GM23338 (cell line): ENCODE measurements at regions not wholly inside any gene's neighbourhood (a gene's known extent, or its start where the extent isn't known, plus 50 kb on each side); places are given as distances from the start of the nearest gene placed in this dataset.

ENCODE experiments used
- ATAC-seq: fragments of 200-7000 bp; cut with Tn5 transposase; 3 replicates; pipeline ENCODE4 v1.9.1; 2020
- DNase-seq: peaks from one replicate; pipeline ENCODE4 v3.0.0-alpha.2; 2015; ENCODE audit warnings: low spot score
- H2AFZ ChIP-seq: fragments of 200-600 bp; sonication (generic); 2 replicates; pipeline ENCODE4 v1.8.0; 2016; ENCODE audit warnings: antibody characterized with exemption, mild to moderate bottlenecking, moderate library complexity
- H3F3A ChIP-seq: fragments of 200-600 bp; sonication (generic); replicated peaks from 2 replicates; pipeline ENCODE4 v1.8.0; 2017; ENCODE audit warnings: antibody characterized with exemption, mixed run types, low read depth
- H3K27ac ChIP-seq: fragments of 200-600 bp; sonication (generic); 2 replicates; pipeline ENCODE4 v1.6.1; 2016; ENCODE audit warnings: low read depth
- H3K27me3 ChIP-seq: fragments of 200-600 bp; sonication (generic); 2 replicates; pipeline ENCODE4 v1.8.0; 2016; ENCODE audit warnings: mild to moderate bottlenecking, mixed run types, moderate library complexity; ENCODE audit not compliant: insufficient read depth
- H3K36me3 ChIP-seq: fragments of 200-600 bp; sonication (generic); 2 replicates; pipeline ENCODE4 v1.8.0; 2016; ENCODE audit warnings: mild to moderate bottlenecking; ENCODE audit not compliant: insufficient read depth
- H3K4me1 ChIP-seq: fragments of 200-600 bp; sonication (generic); 2 replicates; pipeline ENCODE4 v1.8.0; 2016; ENCODE audit warnings: mild to moderate bottlenecking, moderate library complexity; ENCODE audit not compliant: insufficient read depth
- H3K4me2 ChIP-seq: fragments of 200-600 bp; sonication (generic); 2 replicates; pipeline ENCODE4 v1.7.1; 2017; ENCODE audit warnings: mixed run types
- H3K4me3 ChIP-seq: fragments of 200-600 bp; sonication (generic); 2 replicates; pipeline ENCODE4 v1.6.1; 2016; ENCODE audit warnings: mixed run types
- H3K79me2 ChIP-seq: fragments of 200-600 bp; sonication (generic); replicated peaks from 2 replicates; pipeline ENCODE4 v1.8.0; 2017; ENCODE audit warnings: mild to moderate bottlenecking; ENCODE audit not compliant: insufficient read depth
- H3K9me2 ChIP-seq: fragments of 200-600 bp; sonication (generic); 2 replicates; pipeline ENCODE4 v1.8.0; 2017; ENCODE audit not compliant: insufficient read depth
- H4K20me1 ChIP-seq: fragments of 200-600 bp; sonication (generic); replicated peaks from 2 replicates; pipeline ENCODE4 v1.8.0; 2017; ENCODE audit warnings: mild to moderate bottlenecking; ENCODE audit not compliant: insufficient read depth
- H3K27ac Mint-ChIP-seq: 2 replicates; pipeline ENCODE4 v1.8.0; 2020; ENCODE audit warnings: inconsistent platforms, mild to moderate bottlenecking, moderate library complexity, mixed read lengths
- H3K27me3 Mint-ChIP-seq: 3 replicates; pipeline ENCODE4 v1.8.0; 2022; ENCODE audit warnings: low read depth, mild to moderate bottlenecking, moderate library complexity, mixed read lengths, inconsistent platforms; ENCODE audit not compliant: insufficient read depth, poor library complexity
- H3K36me3 Mint-ChIP-seq: 3 replicates; pipeline ENCODE4 v1.8.0; 2021; ENCODE audit warnings: low read depth, mild to moderate bottlenecking, inconsistent platforms, moderate library complexity, mixed read lengths
- H3K4me1 Mint-ChIP-seq: 3 replicates; pipeline ENCODE4 v1.8.0; 2020; ENCODE audit warnings: mild to moderate bottlenecking, inconsistent platforms, mixed read lengths
- H3K4me3 Mint-ChIP-seq: 3 replicates; pipeline ENCODE4 v1.8.0; 2021; ENCODE audit warnings: moderate library complexity, mild to moderate bottlenecking, inconsistent platforms, mixed read lengths
- H3K9me3 Mint-ChIP-seq: 3 replicates; pipeline ENCODE4 v1.8.0; 2020; ENCODE audit warnings: moderate library complexity, mild to moderate bottlenecking, inconsistent platforms, mixed read lengths
- CREB1 ChIP-seq: fragments of 250-450 bp; sonication (Bioruptor Pico); IDR thresholded peaks from 2 replicates; pipeline ENCODE4 v1.5.0; 2020; ENCODE audit warnings: low read depth, mild to moderate bottlenecking, moderate library complexity
- EZH2 ChIP-seq: fragments of 200-600 bp; sonication (generic); IDR thresholded peaks from one replicate; pipeline ENCODE4 v1.8.0; 2017; ENCODE audit warnings: antibody characterized with exemption, mild to moderate bottlenecking, low read depth; ENCODE audit not compliant: unreplicated experiment
- NANOG ChIP-seq: IDR thresholded peaks from 2 replicates; pipeline ENCODE4 v1.6.1; 2016; ENCODE audit warnings: antibody characterized with exemption, borderline replicate concordance
- TF ChIP-seq, protein P1 (sequence below): fragments of 250-450 bp; sonication (Bioruptor Pico); IDR thresholded peaks from 2 replicates; pipeline ENCODE4 v1.5.0; 2020; ENCODE audit warnings: mild to moderate bottlenecking, moderate library complexity

- no peak for TF ChIP-seq EZH2
- no peak for TF ChIP-seq CREB1 (CRISPR knock-in tag)
Measured at GRCh38 chr6:134684423-134684795, 265.5 kb downstream of the ALDH8A1 start (continued).

- H3K36me3 Mint-ChIP-seq: no peaks in the 10 kb centered on the region; the same call in 2 of the 3 replicates
- TF ChIP-seq, protein P1, sequence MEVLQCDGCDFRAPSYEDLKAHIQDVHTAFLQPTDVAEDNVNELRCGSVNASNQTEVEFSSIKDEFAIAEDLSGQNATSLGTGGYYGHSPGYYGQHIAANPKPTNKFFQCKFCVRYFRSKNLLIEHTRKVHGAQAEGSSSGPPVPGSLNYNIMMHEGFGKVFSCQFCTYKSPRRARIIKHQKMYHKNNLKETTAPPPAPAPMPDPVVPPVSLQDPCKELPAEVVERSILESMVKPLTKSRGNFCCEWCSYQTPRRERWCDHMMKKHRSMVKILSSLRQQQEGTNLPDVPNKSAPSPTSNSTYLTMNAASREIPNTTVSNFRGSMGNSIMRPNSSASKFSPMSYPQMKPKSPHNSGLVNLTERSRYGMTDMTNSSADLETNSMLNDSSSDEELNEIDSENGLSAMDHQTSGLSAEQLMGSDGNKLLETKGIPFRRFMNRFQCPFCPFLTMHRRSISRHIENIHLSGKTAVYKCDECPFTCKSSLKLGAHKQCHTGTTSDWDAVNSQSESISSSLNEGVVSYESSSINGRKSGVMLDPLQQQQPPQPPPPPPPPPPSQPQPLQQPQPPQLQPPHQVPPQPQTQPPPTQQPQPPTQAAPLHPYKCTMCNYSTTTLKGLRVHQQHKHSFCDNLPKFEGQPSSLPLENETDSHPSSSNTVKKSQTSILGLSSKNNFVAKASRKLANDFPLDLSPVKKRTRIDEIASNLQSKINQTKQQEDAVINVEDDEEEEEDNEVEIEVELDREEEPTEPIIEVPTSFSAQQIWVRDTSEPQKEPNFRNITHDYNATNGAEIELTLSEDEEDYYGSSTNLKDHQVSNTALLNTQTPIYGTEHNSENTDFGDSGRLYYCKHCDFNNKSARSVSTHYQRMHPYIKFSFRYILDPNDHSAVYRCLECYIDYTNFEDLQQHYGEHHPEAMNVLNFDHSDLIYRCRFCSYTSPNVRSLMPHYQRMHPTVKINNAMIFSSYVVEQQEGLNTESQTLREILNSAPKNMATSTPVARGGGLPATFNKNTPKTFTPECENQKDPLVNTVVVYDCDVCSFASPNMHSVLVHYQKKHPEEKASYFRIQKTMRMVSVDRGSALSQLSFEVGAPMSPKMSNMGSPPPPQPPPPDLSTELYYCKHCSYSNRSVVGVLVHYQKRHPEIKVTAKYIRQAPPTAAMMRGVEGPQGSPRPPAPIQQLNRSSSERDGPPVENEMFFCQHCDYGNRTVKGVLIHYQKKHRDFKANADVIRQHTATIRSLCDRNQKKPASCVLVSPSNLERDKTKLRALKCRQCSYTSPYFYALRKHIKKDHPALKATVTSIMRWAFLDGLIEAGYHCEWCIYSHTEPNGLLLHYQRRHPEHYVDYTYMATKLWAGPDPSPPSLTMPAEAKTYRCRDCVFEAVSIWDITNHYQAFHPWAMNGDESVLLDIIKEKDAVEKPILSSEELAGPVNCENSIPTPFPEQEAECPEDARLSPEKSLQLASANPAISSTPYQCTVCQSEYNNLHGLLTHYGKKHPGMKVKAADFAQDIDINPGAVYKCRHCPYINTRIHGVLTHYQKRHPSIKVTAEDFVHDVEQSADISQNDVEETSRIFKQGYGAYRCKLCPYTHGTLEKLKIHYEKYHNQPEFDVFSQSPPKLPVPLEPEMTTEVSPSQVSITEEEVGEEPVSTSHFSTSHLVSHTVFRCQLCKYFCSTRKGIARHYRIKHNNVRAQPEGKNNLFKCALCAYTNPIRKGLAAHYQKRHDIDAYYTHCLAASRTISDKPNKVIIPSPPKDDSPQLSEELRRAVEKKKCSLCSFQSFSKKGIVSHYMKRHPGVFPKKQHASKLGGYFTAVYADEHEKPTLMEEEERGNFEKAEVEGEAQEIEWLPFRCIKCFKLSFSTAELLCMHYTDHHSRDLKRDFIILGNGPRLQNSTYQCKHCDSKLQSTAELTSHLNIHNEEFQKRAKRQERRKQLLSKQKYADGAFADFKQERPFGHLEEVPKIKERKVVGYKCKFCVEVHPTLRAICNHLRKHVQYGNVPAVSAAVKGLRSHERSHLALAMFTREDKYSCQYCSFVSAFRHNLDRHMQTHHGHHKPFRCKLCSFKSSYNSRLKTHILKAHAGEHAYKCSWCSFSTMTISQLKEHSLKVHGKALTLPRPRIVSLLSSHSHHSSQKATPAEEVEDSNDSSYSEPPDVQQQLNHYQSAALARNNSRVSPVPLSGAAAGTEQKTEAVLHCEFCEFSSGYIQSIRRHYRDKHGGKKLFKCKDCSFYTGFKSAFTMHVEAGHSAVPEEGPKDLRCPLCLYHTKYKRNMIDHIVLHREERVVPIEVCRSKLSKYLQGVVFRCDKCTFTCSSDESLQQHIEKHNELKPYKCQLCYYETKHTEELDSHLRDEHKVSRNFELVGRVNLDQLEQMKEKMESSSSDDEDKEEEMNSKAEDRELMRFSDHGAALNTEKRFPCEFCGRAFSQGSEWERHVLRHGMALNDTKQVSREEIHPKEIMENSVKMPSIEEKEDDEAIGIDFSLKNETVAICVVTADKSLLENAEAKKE: no peak
- no peak overlapping the region for H3K4me3 ChIP-seq
- H4K20me1 ChIP-seq: no peaks in the 10 kb centered on the region
- DNase-seq (no peak), ATAC-seq (no peak)
- no peak overlapping the region for H3K27ac ChIP-seq
- H3K4me1 Mint-ChIP-seq: no peaks in the 10 kb centered on the region
- H3K4me1 ChIP-seq: no peaks in the 10 kb centered on the region
- H3K4me2 ChIP-seq: no peak overlapping the region
- H3K27me3 ChIP-seq: no peaks in the 10 kb centered on the region
- H3K36me3 ChIP-seq: no peaks in the 10 kb centered on the region
- H3K4me3 Mint-ChIP-seq: no peak overlapping the region
- H3K79me2 ChIP-seq: no peaks in the 10 kb centered on the region
- H3K9me3 Mint-ChIP-seq: no peaks in the 10 kb centered on the region; the same call in 2 of the 3 replicates
- H3F3A ChIP-seq: no peaks in the 10 kb centered on the region
- H2AFZ ChIP-seq: no peak overlapping the region
- H3K27me3 Mint-ChIP-seq: peaks cover 1% of the 10 kb centered on the region
- H3K27ac Mint-ChIP-seq: no peak overlapping the region
- no peaks in the 10 kb centered on the region for H3K9me2 ChIP-seq
Measured at GRCh38 chr6:134683783-134684422, 266.0 kb downstream of the ALDH8A1 start.

DNA sequence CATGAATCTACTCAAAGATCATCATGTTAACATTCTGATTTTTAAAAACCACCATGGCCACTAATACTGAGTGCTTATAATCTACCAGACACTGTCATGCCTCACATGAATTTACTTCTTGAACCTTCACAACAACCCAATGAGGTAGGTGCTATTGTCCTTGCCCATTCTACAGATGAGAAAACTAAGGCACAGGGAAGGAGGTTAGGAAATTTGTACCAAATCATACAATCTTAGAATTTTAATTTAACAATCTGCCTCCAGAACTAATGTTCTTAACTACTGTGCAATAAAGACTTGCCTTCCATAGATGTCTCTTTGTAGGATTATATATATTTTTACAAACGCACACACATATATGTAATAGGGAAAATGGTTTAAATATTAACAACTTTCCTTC lies 269.5 kb downstream of the ALDH8A1 start:
- no peak overlapping the region for H3K4me3 ChIP-seq
- DNase-seq: no peak
- H3K4me1 Mint-ChIP-seq: peaks cover 13% of the 10 kb centered on the region
- H3K27me3 ChIP-seq: no peaks in the 10 kb centered on the region
- H3K4me1 ChIP-seq: peaks cover under 1% of the 10 kb centered on the region; the same call in 1 of the 2 replicates
- ATAC-seq: no peak
- no peak overlapping the region for H3K4me3 Mint-ChIP-seq
- no peak overlapping the region for H3K27ac Mint-ChIP-seq
- H3K4me2 ChIP-seq: no peak overlapping the region
- no peaks in the 10 kb centered on the region for H3K9me3 Mint-ChIP-seq
- no peak overlapping the region for H2AFZ ChIP-seq
- peaks cover 1% of the 10 kb centered on the region for H3K27me3 Mint-ChIP-seq
- H3K9me2 ChIP-seq: no peaks in the 10 kb centered on the region
- H3K79me2 ChIP-seq: no peaks in the 10 kb centered on the region
- H4K20me1 ChIP-seq: no peaks in the 10 kb centered on the region
- no peaks in the 10 kb centered on the region; the same call in 2 of the 3 replicates for H3K36me3 Mint-ChIP-seq
- no peaks in the 10 kb centered on the region for H3F3A ChIP-seq
- no peaks in the 10 kb centered on the region for H3K36me3 ChIP-seq
- no peak overlapping the region for H3K27ac ChIP-seq
- TF ChIP-seq, protein P1: no peak
- TF ChIP-seq NANOG: no peak
